Keratinocyte (primary cell): ENCODE measurements at regions not wholly inside any gene's neighbourhood (a gene's known extent, or its start where the extent isn't known, plus 50 kb on each side); places are given as distances from the start of the nearest gene placed in this dataset.

Source experiments
- DNase-seq: peaks from one replicate; pipeline ENCODE4 v3.0.0-alpha.2; 2011; ENCODE audit warnings: low read depth, missing footprints, low spot score
- FAIRE-seq: peaks from 2 replicates; lab custom pipeline; 2011; peaks lifted over from hg19 to GRCh38; lab: Jason Lieb, UNC
- H2AFZ ChIP-seq: 2 replicates; pipeline ENCODE4 v1.6.0; 2012; ENCODE audit warnings: low read length, control low read depth, inconsistent platforms; ENCODE audit not compliant: control insufficient read depth
- H3K27ac ChIP-seq: 2 replicates; pipeline ENCODE4 v1.5.1; 2011; ENCODE audit warnings: low read length; ENCODE audit not compliant: control insufficient read depth, insufficient read depth
- H3K27me3 ChIP-seq: 3 replicates; pipeline ENCODE4 v1.6.0; 2011; ENCODE audit warnings: low read length; ENCODE audit not compliant: control insufficient read depth, insufficient read depth; ENCODE audit errors: extremely low read depth
- H3K36me3 ChIP-seq, 2 experiments: 2 replicates in 1 of 2; 3 replicates in 1 of 2; pipeline ENCODE4 v1.5.1; 2011; ENCODE audit warnings: low read length in 2 of 2, mild to moderate bottlenecking in 1 of 2; ENCODE audit not compliant: control insufficient read depth in 2 of 2, insufficient read depth in 2 of 2; ENCODE audit errors: extremely low read depth in 1 of 2
- H3K4me1 ChIP-seq: 3 replicates; pipeline ENCODE4 v1.5.1; 2011; ENCODE audit warnings: low read length; ENCODE audit not compliant: control insufficient read depth, insufficient read depth; ENCODE audit errors: extremely low read depth
- H3K4me2 ChIP-seq: 3 replicates; pipeline ENCODE4 v1.6.0; 2011; ENCODE audit warnings: low read depth, low read length; ENCODE audit not compliant: control insufficient read depth, insufficient read depth; ENCODE audit errors: extremely low read depth
- H3K4me3 ChIP-seq, 3 experiments: fragments of 200-600 bp in 1 of 3; sonication (generic) in 1 of 3; 2 replicates in 2 of 3; 3 replicates in 1 of 3; pipeline ENCODE4 v1.5.1; 2011 to 2016; ENCODE audit warnings: low read length in 3 of 3, mild to moderate bottlenecking in 3 of 3, control low read depth in 2 of 3, inconsistent platforms in 1 of 3, low read depth in 1 of 3, mixed read lengths in 1 of 3, mixed run types in 1 of 3, moderate library complexity in 1 of 3; ENCODE audit not compliant: control insufficient read depth in 2 of 3, insufficient read depth in 2 of 3; ENCODE audit errors: extremely low read depth in 1 of 3
- H3K79me2 ChIP-seq: 2 replicates; pipeline ENCODE4 v1.6.0; 2012; ENCODE audit warnings: low read length; ENCODE audit not compliant: control insufficient read depth, insufficient read depth
- H3K9ac ChIP-seq: 3 replicates; pipeline ENCODE4 v1.6.0; 2011; ENCODE audit warnings: low read length; ENCODE audit not compliant: control insufficient read depth, insufficient read depth; ENCODE audit errors: extremely low read depth
- H3K9me1 ChIP-seq: 3 replicates; pipeline ENCODE4 v1.6.0; 2011; ENCODE audit warnings: low read length; ENCODE audit not compliant: control insufficient read depth, insufficient read depth; ENCODE audit errors: extremely low read depth
- H3K9me3 ChIP-seq: 2 replicates; pipeline ENCODE4 v1.5.1; 2012; ENCODE audit warnings: low read depth, low read length; ENCODE audit not compliant: control insufficient read depth
- H4K20me1 ChIP-seq: 3 replicates; pipeline ENCODE4 v1.6.0; 2011; ENCODE audit warnings: low read length; ENCODE audit not compliant: control insufficient read depth, insufficient read depth; ENCODE audit errors: extremely low read depth
- CTCF ChIP-seq, 3 experiments: IDR thresholded peaks in 1 of 3; conservative IDR thresholded peaks in 1 of 3; optimal IDR thresholded peaks in 1 of 3; 2 replicates in 2 of 3; 3 replicates in 1 of 3; pipeline versions ENCODE3 to v1.5.1; 2011; ENCODE audit warnings: low read length in 3 of 3, mild to moderate bottlenecking in 3 of 3, moderate library complexity in 2 of 3, control low read depth in 1 of 3, inconsistent platforms in 1 of 3; ENCODE audit not compliant: insufficient read depth in 2 of 3; ENCODE audit errors: extremely low read depth in 1 of 3
- EZH2 ChIP-seq: IDR thresholded peaks from one replicate; pipeline ENCODE4 v1.6.1; 2012; ENCODE audit warnings: inconsistent platforms, mild to moderate bottlenecking, low read length, moderate library complexity
- dilution Hi-C: fragments of 300-500 bp; cut with MboI; formaldehyde crosslinking; loops from one replicate; pipeline ENCODE4 v1.7.0; 2020; ENCODE audit warnings: low sequenced_read_pairs; ENCODE audit not compliant: extremely low pct_ligation_motif_present

- Histone ChIP-seq H2AFZ (no peak overlapping the region), H4K20me1 (no peaks in the 10 kb centered on the region), H3K4me1 (no peaks in the 10 kb centered on the region), H3K27me3 (no peaks in the 10 kb centered on the region), H3K27ac (no peak overlapping the region), H3K4me3 (no peak overlapping the region), H3K36me3 (no peaks in the 10 kb centered on the region), H3K79me2 (no peaks in the 10 kb centered on the region), H3K9me3 (peaks cover 17% of the 10 kb centered on the region), H3K9ac (no peak overlapping the region), H3K9me1 (no peaks in the 10 kb centered on the region), H3K4me2 (no peak overlapping the region)
- FAIRE-seq (no peak), DNase-seq (no peak)
- TF ChIP-seq CTCF (optimal IDR thresholded peaks at IDR 0.05 in 1 of 3, IDR thresholded peaks at IDR 0.05 in 1 of 3, conservative IDR thresholded peaks at IDR 0.05 in 1 of 3; ENCODE audit: extremely low read depth in 1 of 3, insufficient read depth in 2 of 3, low read length in 3 of 3) (no peak), EZH2 (no peak)
- dilution Hi-C loops = no loop called here
Measured at GRCh38 chrX:551306-551705, 79.3 kb upstream of the SHOX start.

- H3K36me3 ChIP-seq = no peaks in the 10 kb centered on the region
- DNase-seq = no peak
- H3K9me1 ChIP-seq = no peaks in the 10 kb centered on the region
- FAIRE-seq = no peak
- no peak overlapping the region for H3K27ac ChIP-seq
- H3K79me2 ChIP-seq = no peaks in the 10 kb centered on the region
- H3K4me1 ChIP-seq = no peaks in the 10 kb centered on the region
- TF ChIP-seq EZH2 (no peak), CTCF (optimal IDR thresholded peaks at IDR 0.05 in 1 of 3, IDR thresholded peaks at IDR 0.05 in 1 of 3, conservative IDR thresholded peaks at IDR 0.05 in 1 of 3; ENCODE audit: extremely low read depth in 1 of 3, insufficient read depth in 2 of 3, low read length in 3 of 3) (no peak)
- no peak overlapping the region for H3K9ac ChIP-seq
- no peak overlapping the region for H2AFZ ChIP-seq
- H3K4me3 ChIP-seq = no peak overlapping the region
- no peaks in the 10 kb centered on the region for H3K27me3 ChIP-seq
- no peak overlapping the region for H3K4me2 ChIP-seq
- peaks cover 17% of the 10 kb centered on the region for H3K9me3 ChIP-seq
- dilution Hi-C loops = no loop called here
- H4K20me1 ChIP-seq = no peaks in the 10 kb centered on the region
Measured at GRCh38 chrX:552496-552895, 78.1 kb upstream of the SHOX start.
